H1 (cell line): ENCODE measurements at regions not wholly inside any gene's neighbourhood (a gene's known extent, or its start where the extent isn't known, plus 50 kb on each side); places are given as distances from the start of the nearest gene placed in this dataset.

Experiments
- CTCF ChIA-PET: fragments of 300-600 bp; sonication (Branson Sonifier 250); formaldehyde crosslinking; loops from one replicate; lab custom pipeline; 2021; ENCODE audit not compliant: partially characterized antibody; lab: Charles Lee
- POLR2A ChIA-PET: fragments of 300-600 bp; sonication (Branson Sonifier 250); formaldehyde crosslinking; loops from one replicate; lab custom pipeline; 2021; ENCODE audit warnings: inconsistent platforms; ENCODE audit not compliant: partially characterized antibody; lab: Charles Lee
- DNase-seq, 2 experiments: peaks; one replicate each; pipeline versions ENCODE4 v3.0.0 to v3.0.0-alpha.2; 2010 to 2022; ENCODE audit warnings: low spot score in 2 of 2, low read depth in 1 of 2, mixed read lengths in 1 of 2
- FAIRE-seq: peaks from 2 replicates; lab custom pipeline; 2011; peaks lifted over from hg19 to GRCh38; lab: Jason Lieb, UNC
- H2AFZ ChIP-seq: 2 replicates; pipeline ENCODE4 v1.8.1; 2012; ENCODE audit warnings: low read length, inconsistent platforms
- H2AK5ac ChIP-seq: 2 replicates; pipeline ENCODE4 v1.6.1; 2013; ENCODE audit warnings: low read depth, low read length
- H2BK120ac ChIP-seq: replicated peaks from 2 replicates; pipeline ENCODE3; 2013; ENCODE audit warnings: low read depth, low read length, inconsistent platforms
- H2BK12ac ChIP-seq: 2 replicates; pipeline ENCODE4 v1.6.1; 2013; ENCODE audit warnings: low read depth, low read length
- H2BK15ac ChIP-seq: 2 replicates; pipeline ENCODE4 v1.6.1; 2013; ENCODE audit warnings: low read length
- H2BK20ac ChIP-seq: 2 replicates; pipeline ENCODE4 v1.6.1; 2013; ENCODE audit warnings: low read length
- H2BK5ac ChIP-seq: 2 replicates; pipeline ENCODE4 v1.6.1; 2013; ENCODE audit warnings: low read depth, low read length
- H3K14ac ChIP-seq: 2 replicates; pipeline ENCODE4 v1.6.1; 2013; ENCODE audit warnings: inconsistent platforms; ENCODE audit not compliant: insufficient read length
- H3K18ac ChIP-seq: 2 replicates; pipeline ENCODE4 v1.6.1; 2013; ENCODE audit warnings: low read length; ENCODE audit errors: extremely low read depth
- H3K23ac ChIP-seq: 2 replicates; pipeline ENCODE4 v1.6.1; 2013; ENCODE audit warnings: inconsistent platforms; ENCODE audit not compliant: insufficient read length
- H3K23me2 ChIP-seq: 2 replicates; pipeline ENCODE4 v1.6.1; 2013; ENCODE audit warnings: low read depth, low read length
- H3K27ac ChIP-seq: 2 replicates; pipeline ENCODE4 v1.6.1; 2011; ENCODE audit warnings: low read depth, low read length, inconsistent platforms
- H3K27me3 ChIP-seq, 4 experiments: replicated peaks in 1 of 4; 1 replicate in 1 of 4; 2 replicates in 3 of 4; pipeline versions ENCODE4 v1.6.1 to v1.8.1; 2011 to 2013; ENCODE audit warnings: low read length in 3 of 4, mild to moderate bottlenecking in 3 of 4, inconsistent platforms in 2 of 4, mixed read lengths in 2 of 4, moderate library complexity in 1 of 4; ENCODE audit not compliant: control insufficient read depth in 3 of 4, insufficient read depth in 3 of 4; ENCODE audit errors: extremely low read depth in 1 of 4
- H3K36me3 ChIP-seq, 4 experiments: 2 replicates each; pipeline versions ENCODE4 v1.6.1 to v1.8.1; 2011 to 2013; ENCODE audit warnings: mild to moderate bottlenecking in 4 of 4, low read length in 3 of 4, moderate library complexity in 2 of 4, control low read depth in 1 of 4, inconsistent platforms in 1 of 4; ENCODE audit not compliant: insufficient read depth in 4 of 4, control insufficient read depth in 2 of 4
- H3K4ac ChIP-seq: replicated peaks from 2 replicates; pipeline ENCODE3; 2013; ENCODE audit warnings: low read length, low read depth, mixed read lengths, inconsistent platforms; ENCODE audit not compliant: insufficient read length
- H3K4me1 ChIP-seq, 4 experiments: replicated peaks in 1 of 4; 1 replicate in 1 of 4; 2 replicates in 3 of 4; pipeline versions ENCODE4 v1.6.1 to v1.8.1; 2011 to 2013; ENCODE audit warnings: low read length in 3 of 4, inconsistent platforms in 2 of 4, mixed read lengths in 1 of 4; ENCODE audit not compliant: insufficient read depth in 4 of 4, control insufficient read depth in 3 of 4
- H3K4me2 ChIP-seq, 2 experiments: 2 replicates each; pipeline versions ENCODE4 v1.6.1 to v1.8.1; 2011 to 2013; ENCODE audit warnings: low read depth in 2 of 2, low read length in 2 of 2, control low read depth in 1 of 2, inconsistent platforms in 1 of 2, mild to moderate bottlenecking in 1 of 2; ENCODE audit not compliant: insufficient read depth in 1 of 2
- H3K4me3 ChIP-seq, 4 experiments: fragments of 200-600, 300-600 bp in 1 of 4; sonication (generic), shearing (Covaris generic), sonication (Bioruptor Twin) in 1 of 4; 2 replicates each; pipeline versions ENCODE4 v1.5.1 to v1.8.1; 2011 to 2016; ENCODE audit warnings: low read length in 4 of 4, low read depth in 3 of 4, control low read depth in 2 of 4, inconsistent platforms in 2 of 4, mild to moderate bottlenecking in 2 of 4, mixed read lengths in 1 of 4, moderate library complexity in 1 of 4; ENCODE audit not compliant: insufficient read depth in 2 of 4; ENCODE audit errors: extremely low read depth in 1 of 4
- H3K56ac ChIP-seq: replicated peaks from 2 replicates; pipeline ENCODE3; 2013; ENCODE audit warnings: low read depth, mild to moderate bottlenecking, mixed read lengths, low read length, inconsistent platforms; ENCODE audit not compliant: insufficient read length
- H3K79me1 ChIP-seq: 2 replicates; pipeline ENCODE4 v1.6.1; 2013; ENCODE audit warnings: low read depth, low read length, control low read depth
- H3K79me2 ChIP-seq, 2 experiments: 2 replicates each; pipeline versions ENCODE4 v1.6.1 to v1.8.1; 2012 to 2013; ENCODE audit warnings: low read length in 2 of 2, mild to moderate bottlenecking in 2 of 2, inconsistent platforms in 1 of 2; ENCODE audit not compliant: insufficient read depth in 2 of 2, control insufficient read depth in 1 of 2
- H3K9ac ChIP-seq, 4 experiments: replicated peaks in 1 of 4; 1 replicate in 1 of 4; 2 replicates in 3 of 4; pipeline versions ENCODE4 v1.6.1 to v1.8.1; 2011 to 2013; ENCODE audit warnings: low read depth in 3 of 4, low read length in 3 of 4, control low read depth in 2 of 4, mild to moderate bottlenecking in 2 of 4, moderate library complexity in 2 of 4, inconsistent platforms in 1 of 4; ENCODE audit errors: extremely low read depth in 1 of 4
- H3K9me3 ChIP-seq, 2 experiments: 2 replicates each; pipeline versions ENCODE4 v1.6.1 to v1.8.1; 2012 to 2013; ENCODE audit warnings: mild to moderate bottlenecking in 2 of 2, moderate library complexity in 2 of 2, control low read depth in 1 of 2, inconsistent platforms in 1 of 2, low read depth in 1 of 2, low read length in 1 of 2, mixed read lengths in 1 of 2; ENCODE audit not compliant: insufficient read depth in 2 of 2
- H4K20me1 ChIP-seq, 2 experiments: replicated peaks in 1 of 2; 2 replicates each; pipeline versions ENCODE3 to v1.8.1; 2011 to 2013; ENCODE audit warnings: inconsistent platforms in 2 of 2, low read length in 2 of 2, mild to moderate bottlenecking in 1 of 2; ENCODE audit not compliant: insufficient read depth in 2 of 2, control insufficient read depth in 1 of 2
- H4K5ac ChIP-seq: 2 replicates; pipeline ENCODE4 v1.6.1; 2013; ENCODE audit warnings: low read length, low read depth, mixed read lengths, inconsistent platforms; ENCODE audit not compliant: insufficient read length
- H4K8ac ChIP-seq: 2 replicates; pipeline ENCODE4 v1.8.0; 2013; ENCODE audit warnings: mild to moderate bottlenecking, moderate library complexity, low read length, inconsistent platforms; ENCODE audit not compliant: insufficient read depth; ENCODE audit errors: extremely low read depth
- H4K91ac ChIP-seq: replicated peaks from 2 replicates; pipeline ENCODE3; 2013; ENCODE audit warnings: low read length, mixed read lengths, inconsistent platforms; ENCODE audit not compliant: insufficient read length
- CTBP2 ChIP-seq: IDR thresholded peaks from 2 replicates; pipeline ENCODE4 v1.7.0; 2011; ENCODE audit warnings: borderline replicate concordance, mild to moderate bottlenecking, moderate library complexity, mixed read lengths, low read length; ENCODE audit not compliant: insufficient read depth, insufficient read length
- E2F6 ChIP-seq: IDR thresholded peaks from 2 replicates; pipeline ENCODE4 v1.6.1; 2012; ENCODE audit warnings: inconsistent platforms
- HDAC6 ChIP-seq: IDR thresholded peaks from one replicate; pipeline ENCODE4 v1.7.1; 2012; ENCODE audit warnings: low read depth, mild to moderate bottlenecking, inconsistent platforms, low read length, moderate library complexity
- KDM1A ChIP-seq: fragments of 200-600, 300-600 bp; sonication (generic); IDR thresholded peaks from 2 replicates; pipeline ENCODE4 v1.7.1; 2016; ENCODE audit warnings: mild to moderate bottlenecking, low read length, borderline replicate concordance
- KDM5A ChIP-seq: fragments of 200-600 bp; IDR thresholded peaks from 2 replicates; pipeline ENCODE4 v1.7.1; 2012; ENCODE audit warnings: mild to moderate bottlenecking, low read length, inconsistent platforms, mixed read lengths
- NANOG ChIP-seq: IDR thresholded peaks from 2 replicates; pipeline ENCODE4 v1.6.1; 2011; ENCODE audit warnings: low read length, low read depth, mild to moderate bottlenecking, inconsistent platforms; ENCODE audit not compliant: insufficient read depth, poor library complexity, severe bottlenecking
- RNF2 ChIP-seq: fragments of 200-900, 300-1000 bp; sonication (generic); IDR thresholded peaks from 2 replicates; pipeline ENCODE4 v1.7.1; 2016; ENCODE audit warnings: borderline replicate concordance, low read depth, mild to moderate bottlenecking, antibody characterized with exemption, low read length; ENCODE audit not compliant: poor library complexity, severe bottlenecking; ENCODE audit errors: missing control alignments
- SIRT6 ChIP-seq: IDR thresholded peaks from one replicate; pipeline ENCODE4 v1.7.1; 2012; ENCODE audit warnings: low read length, inconsistent platforms
- SP2 ChIP-seq: IDR thresholded peaks from 2 replicates; pipeline ENCODE4 v1.6.1; 2012; ENCODE audit warnings: mild to moderate bottlenecking, low read length, inconsistent platforms
- TAF1 ChIP-seq: IDR thresholded peaks from 2 replicates; pipeline ENCODE4 v1.6.1; 2011; ENCODE audit warnings: mild to moderate bottlenecking, low read depth, low read length
- ZNF274 ChIP-seq: IDR thresholded peaks from 2 replicates; pipeline ENCODE4 v1.7.0; 2012; ENCODE audit warnings: low read length, borderline replicate concordance; ENCODE audit errors: extremely low read depth
- WGBS, 2 experiments: shearing (Covaris generic) in 1 of 2; methylation state at CpG; one replicate each; pipeline versions ENCODE4 v1.1.6 to v1.1.7; 2013 to 2015; ENCODE audit warnings: low lambda C conversion rate in 2 of 2, mixed read lengths in 2 of 2, inconsistent platforms in 1 of 2, low coverage in 1 of 2, missing lambda C conversion rate in 1 of 2; ENCODE audit not compliant: insufficient replicate concordance in 2 of 2, insufficient coverage in 1 of 2, insufficient read length in 1 of 2; ENCODE audit errors: extremely low coverage in 1 of 2, missing lambda C conversion rate in 1 of 2; 5-methylcytosine and 5-hydroxymethylcytosine counted together

GRCh38 chr6:27797960-27798359, 114.2 kb downstream of the OR2B2 start:
- no peak overlapping the region for H3K4me3 ChIP-seq
- H2BK5ac ChIP-seq, result no peak overlapping the region
- H3K9ac ChIP-seq, result no peak overlapping the region
- no peaks in the 10 kb centered on the region for H4K20me1 ChIP-seq
- POLR2A ChIA-PET, result interaction anchor here (0.7 to 4.9 kb wide), 6 partner anchors 17 to 666 kb away, joined by 3 to 23 read pairs (median 4); a partner anchor contains a TSS
- no peaks in the 10 kb centered on the region for H3K23me2 ChIP-seq
- H3K9me3 ChIP-seq, result no peaks in the 10 kb centered on the region
- CTCF ChIA-PET, result interaction anchor here (0.7 to 3.7 kb wide), 11 partner anchors 10 to 641 kb away, joined by 3 to 26 read pairs (median 3); a partner anchor contains a TSS
- FAIRE-seq, result no peak
- no peak overlapping the region for H2BK20ac ChIP-seq
- no peak overlapping the region for H2AK5ac ChIP-seq
- no peak overlapping the region for H2AFZ ChIP-seq
- no peak overlapping the region for H2BK12ac ChIP-seq
- 75% methylated on average over 1 of the region's 1 CpG; no CpG with 5 or more reads in 1 of the 2 experiments for WGBS, 2 experiments
- H3K36me3 ChIP-seq, result no peaks in the 10 kb centered on the region
- no peak for DNase-seq
- H3K27ac ChIP-seq, result no peak overlapping the region
- no peak overlapping the region for H2BK120ac ChIP-seq
- no peak overlapping the region for H4K8ac ChIP-seq
- H3K79me2 ChIP-seq, result no peaks in the 10 kb centered on the region
- no peaks in the 10 kb centered on the region for H3K79me1 ChIP-seq
- H3K18ac ChIP-seq, result no peak overlapping the region
- no peak overlapping the region for H3K4ac ChIP-seq
- TF ChIP-seq E2F6 (no peak), SIRT6 (no peak), ZNF274 (no peak), CTBP2 (no peak), SP2 (no peak), NANOG (no peak), RNF2 (no peak), KDM5A (no peak), TAF1 (no peak), KDM1A (no peak), HDAC6 (no peak)
- H3K56ac ChIP-seq, result no peak overlapping the region
- no peak overlapping the region for H4K91ac ChIP-seq
- no peak overlapping the region for H3K4me2 ChIP-seq
- no peak overlapping the region for H4K5ac ChIP-seq
- no peak overlapping the region for H3K23ac ChIP-seq
- H2BK15ac ChIP-seq, result no peak overlapping the region
- no peaks in the 10 kb centered on the region; a peak in 1 of 7 replicates for H3K27me3 ChIP-seq
- peaks cover 0 to 5% (median 1%) of the 10 kb centered on the region in 4 experiments; a peak in 1 of 7 replicates for H3K4me1 ChIP-seq
- H3K14ac ChIP-seq, result no peak overlapping the region
